A172 (cell line): ENCODE measurements at regions not wholly inside any gene's neighbourhood (a gene's known extent, or its start where the extent isn't known, plus 50 kb on each side); places are given as distances from the start of the nearest gene placed in this dataset.
"Not testable (repeated sequence)": the region's sequence is repeated elsewhere in the genome, so short reads cannot be mapped to it uniquely, and the experiment has no call there.

Experiments used
- DNase-seq: peaks from one replicate; pipeline ENCODE4 v3.0.0-alpha.2; 2015; ENCODE audit warnings: low spot score

- no peak for DNase-seq
These were observed 183.9 kb downstream of the MYRFL start for GRCh38 chr12:70008944-70009343.

DNA sequence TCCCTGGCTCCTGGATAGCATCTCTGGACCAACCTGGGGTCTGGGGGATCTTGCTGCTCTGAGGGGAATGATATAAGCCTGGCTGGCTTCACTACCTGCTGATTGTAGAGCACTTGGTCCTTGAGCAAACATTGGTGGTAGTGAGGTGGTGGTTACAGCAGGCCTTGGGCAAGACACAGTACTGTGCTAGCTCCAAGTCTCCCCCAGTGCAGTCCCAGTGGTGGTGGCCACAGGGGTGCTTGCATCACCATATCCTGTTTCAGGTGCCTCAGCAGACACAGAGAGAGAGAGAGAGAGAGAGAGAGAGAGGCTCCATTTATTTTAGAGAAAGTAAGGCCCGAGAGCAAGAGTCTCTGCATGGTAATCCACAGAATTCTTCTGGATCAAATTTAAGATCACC is 186.3 kb downstream of the MYRFL start:
- DNase-seq = no peak

DNA sequence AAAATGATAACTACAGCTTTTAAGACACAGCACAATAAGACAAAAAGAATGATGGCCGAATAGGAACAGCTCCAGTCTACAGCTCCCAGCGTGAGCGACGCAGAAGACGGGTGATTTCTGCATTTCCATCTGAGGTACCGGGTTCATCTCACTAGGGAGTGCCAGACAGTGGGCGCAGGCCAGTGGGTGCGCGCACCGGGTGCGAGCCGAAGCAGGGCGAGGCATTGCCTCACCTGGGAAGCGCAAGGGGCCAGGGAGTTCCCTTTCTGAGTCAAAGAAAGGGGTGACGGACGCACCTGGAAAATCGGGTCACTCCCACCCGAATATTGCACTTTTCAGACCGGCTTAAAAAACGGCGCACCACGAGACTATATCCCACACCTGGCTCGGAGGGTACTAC is 188.0 kb downstream of the MYRFL start:
- DNase-seq = not testable (repeated sequence)

DNA sequence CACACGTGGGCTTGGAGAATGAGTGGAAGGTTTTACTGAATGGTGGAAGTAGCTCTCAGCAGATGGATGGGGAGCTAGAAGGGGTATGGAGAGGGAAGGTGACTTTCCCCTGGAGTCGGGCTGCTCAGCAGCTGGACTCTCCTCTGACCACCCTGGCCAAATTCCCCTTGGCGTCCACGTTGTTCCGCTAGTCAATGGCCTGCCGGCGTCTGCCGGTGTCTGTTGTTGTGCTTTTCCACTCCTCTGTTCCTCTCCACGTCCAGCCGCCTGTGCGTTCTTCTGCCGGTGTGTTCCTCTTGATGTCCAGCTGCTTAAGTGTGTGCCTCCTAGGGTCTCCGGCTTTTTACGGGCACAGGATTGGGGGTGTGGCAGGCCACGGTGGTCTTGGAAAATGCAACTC is 203.5 kb downstream of the MYRFL start:
- DNase-seq = no peak

GRCh38 chr12:70028918-70029317 is 203.9 kb downstream of the MYRFL start:
- no peak for DNase-seq

GRCh38 chr12:70031046-70031445 is 206.0 kb downstream of the MYRFL start:
- DNase-seq = no peak

DNA sequence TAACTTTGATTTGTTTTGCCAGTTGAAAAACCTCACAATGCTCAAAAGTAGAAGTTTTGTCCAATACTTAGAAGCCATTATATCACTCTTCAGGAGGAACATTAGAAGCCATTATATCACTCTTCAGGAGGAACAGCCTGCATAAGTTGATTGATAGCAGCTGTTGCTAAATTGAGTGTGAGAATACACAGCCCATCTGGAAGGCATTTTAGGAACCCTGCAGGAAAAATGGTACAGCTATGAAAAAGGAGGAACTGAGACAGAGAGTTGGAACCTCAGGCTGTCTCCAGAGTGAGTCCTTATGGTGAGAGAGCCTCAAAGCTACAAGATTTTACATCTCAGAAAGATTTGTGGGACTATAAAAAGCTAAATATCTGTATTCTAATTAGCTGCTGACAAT is 207.0 kb downstream of the MYRFL start:
- no peak for DNase-seq

- no peak for DNase-seq
These were observed 208.3 kb downstream of the MYRFL start for GRCh38 chr12:70033310-70033709.

GRCh38 chr12:70040141-70040540 is 203.1 kb upstream of the CNOT2 start:
- DNase-seq = no peak

- no peak for DNase-seq
These were observed 200.6 kb upstream of the CNOT2 start for GRCh38 chr12:70042675-70043074.

DNA sequence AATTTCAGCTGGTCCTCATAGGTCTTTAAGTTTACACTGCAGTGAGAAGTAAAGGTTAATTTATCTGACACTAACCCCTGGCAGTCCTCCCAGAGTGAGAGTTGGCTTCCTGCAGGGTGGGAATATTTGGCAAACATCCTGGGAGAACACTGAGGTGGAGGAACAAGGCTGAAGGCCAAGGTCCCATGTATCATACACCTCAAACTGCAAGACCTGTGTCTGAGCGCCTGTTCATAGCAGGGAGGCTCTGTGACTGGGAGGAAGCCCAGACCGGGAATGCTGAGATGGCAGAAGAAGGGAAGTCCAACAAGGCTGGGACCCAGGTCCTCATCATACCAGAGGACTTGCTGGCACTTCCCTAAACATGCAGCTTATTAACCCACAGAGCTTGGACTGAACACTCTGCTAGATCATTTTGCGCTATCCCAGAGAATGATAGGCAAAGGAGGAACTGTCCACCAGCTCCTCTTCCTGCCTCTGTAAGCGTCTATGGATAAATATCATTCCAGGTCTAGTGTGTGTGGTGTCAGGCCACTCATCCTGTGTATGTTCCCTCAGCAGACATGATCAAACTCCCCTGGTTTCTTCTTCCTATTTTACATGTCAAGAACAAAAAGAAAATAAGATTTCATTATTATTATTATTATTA is 199.6 kb upstream of the CNOT2 start:
- DNase-seq = no peak

- DNase-seq = no peak
These were observed 199.1 kb upstream of the CNOT2 start for GRCh38 chr12:70044167-70044566.

DNA sequence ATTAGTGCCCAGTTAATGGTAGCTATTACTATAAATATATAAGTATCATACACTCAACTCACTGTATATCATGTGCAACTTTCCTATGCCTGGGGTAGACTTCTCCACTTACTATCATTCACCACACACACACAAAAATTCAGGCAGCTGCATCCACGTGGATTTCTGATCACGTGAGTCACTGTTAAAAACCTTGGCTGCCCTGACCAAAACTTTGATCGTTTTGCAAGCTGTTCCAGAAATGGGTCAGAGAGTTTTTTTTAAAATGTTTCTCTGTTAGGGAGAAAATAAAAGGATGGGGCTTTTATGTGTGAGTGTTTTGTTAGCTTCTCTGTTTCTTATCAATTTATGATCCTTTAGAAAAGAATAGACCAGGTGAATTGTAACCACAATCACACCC is 198.2 kb upstream of the CNOT2 start:
- DNase-seq = no peak

DNA sequence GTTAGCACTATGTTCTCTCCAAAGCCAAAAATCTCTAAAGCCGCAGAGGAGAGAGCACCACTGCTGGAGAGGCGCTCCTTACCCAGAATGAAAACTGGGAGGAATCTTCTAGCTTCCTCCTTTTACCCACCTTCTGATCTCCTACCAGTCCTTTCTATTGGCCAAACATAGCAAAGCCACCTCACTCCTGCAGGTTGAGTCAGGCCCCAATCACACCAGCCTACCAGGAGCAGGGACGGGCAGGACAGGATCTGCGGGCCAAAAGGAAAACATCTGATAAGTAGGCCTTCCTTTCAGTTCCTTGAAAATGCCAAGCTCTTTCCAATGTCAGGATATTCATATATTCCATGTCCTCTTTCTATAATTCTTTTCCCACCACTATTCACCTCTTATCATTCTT is 197.7 kb upstream of the CNOT2 start:
- no peak for DNase-seq

GRCh38 chr12:70048521-70049250 is 194.5 kb upstream of the CNOT2 start:
- no peak for DNase-seq

DNA sequence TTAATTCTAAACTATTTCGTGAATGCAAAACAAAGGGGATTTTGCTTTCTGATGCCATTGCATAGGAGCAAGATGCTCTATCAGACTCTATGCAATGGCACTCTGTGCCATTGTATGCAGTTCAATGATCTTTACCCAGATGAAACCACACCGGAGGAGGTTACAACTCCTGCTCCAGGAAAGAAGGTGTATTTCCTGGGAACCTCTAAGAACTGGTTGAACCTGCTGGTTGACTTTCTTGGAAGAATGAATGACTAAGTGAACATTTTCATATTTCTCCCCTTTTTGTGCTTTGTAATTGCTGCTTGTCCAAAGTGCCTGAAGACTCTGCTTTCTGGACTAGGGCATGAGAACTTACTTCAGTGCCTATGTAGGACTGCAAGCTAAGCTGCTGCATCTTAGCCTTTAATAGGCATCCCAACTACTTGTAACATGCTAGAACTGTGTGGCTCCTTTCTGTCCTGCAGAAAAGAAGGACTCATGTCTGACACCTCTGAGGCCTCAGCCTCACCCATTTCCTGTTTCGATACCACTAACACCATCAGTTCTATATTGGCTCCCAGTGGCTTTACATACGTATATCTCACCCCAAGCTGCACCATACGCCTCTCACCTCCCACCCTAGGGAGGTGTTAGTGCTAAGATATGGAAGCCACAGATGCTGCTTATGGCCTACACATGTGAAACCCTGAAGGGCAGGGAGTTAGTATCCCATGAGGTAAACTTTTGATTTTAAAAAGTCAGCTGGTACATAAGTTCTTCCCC is 193.5 kb upstream of the CNOT2 start:
- DNase-seq = no peak

- DNase-seq = no peak
These were observed 190.8 kb upstream of the CNOT2 start for GRCh38 chr12:70052476-70052875.

GRCh38 chr12:70052931-70053497 is 190.2 kb upstream of the CNOT2 start:
- peak; percentile 78 for DNase-seq

DNA sequence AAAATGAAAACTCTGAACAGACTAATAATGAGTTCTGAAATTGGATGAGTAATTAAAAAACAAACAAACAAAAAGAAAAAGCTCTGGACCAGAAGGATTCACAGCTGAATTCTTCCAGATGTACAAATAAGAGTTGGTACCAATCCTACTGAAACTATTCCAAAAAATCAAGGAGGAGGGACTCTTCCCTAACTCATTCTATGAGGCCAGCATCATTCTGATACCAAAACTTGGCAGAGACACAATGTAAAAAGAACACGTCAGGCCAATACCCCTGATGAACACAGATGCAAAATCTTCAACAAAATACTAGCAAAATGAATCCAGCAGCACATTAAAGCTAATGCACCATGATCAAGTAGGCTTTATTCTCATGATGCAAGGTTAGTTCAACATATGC is 183.9 kb upstream of the CNOT2 start:
- no peak for DNase-seq

DNA sequence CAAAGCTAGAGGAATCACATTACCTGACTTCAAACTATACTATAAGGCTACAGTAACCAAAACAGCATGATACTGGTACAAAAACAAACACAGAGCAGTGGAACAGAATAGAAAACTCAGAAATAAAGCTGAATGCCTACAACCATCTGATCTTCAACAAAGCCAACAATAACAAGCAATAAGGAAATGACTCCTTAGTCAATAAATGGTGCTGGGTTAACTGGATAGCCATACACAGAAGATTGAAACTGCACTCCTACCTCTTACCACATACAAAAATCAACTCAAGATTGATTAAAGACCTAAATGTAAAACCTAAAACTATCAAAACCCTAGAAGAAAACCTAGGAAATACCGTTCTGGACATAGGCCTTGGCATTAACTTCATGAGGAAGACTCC is 182.6 kb upstream of the CNOT2 start:
- DNase-seq = no peak

- DNase-seq = no peak
These were observed 174.5 kb upstream of the CNOT2 start for GRCh38 chr12:70068743-70069142.

DNA sequence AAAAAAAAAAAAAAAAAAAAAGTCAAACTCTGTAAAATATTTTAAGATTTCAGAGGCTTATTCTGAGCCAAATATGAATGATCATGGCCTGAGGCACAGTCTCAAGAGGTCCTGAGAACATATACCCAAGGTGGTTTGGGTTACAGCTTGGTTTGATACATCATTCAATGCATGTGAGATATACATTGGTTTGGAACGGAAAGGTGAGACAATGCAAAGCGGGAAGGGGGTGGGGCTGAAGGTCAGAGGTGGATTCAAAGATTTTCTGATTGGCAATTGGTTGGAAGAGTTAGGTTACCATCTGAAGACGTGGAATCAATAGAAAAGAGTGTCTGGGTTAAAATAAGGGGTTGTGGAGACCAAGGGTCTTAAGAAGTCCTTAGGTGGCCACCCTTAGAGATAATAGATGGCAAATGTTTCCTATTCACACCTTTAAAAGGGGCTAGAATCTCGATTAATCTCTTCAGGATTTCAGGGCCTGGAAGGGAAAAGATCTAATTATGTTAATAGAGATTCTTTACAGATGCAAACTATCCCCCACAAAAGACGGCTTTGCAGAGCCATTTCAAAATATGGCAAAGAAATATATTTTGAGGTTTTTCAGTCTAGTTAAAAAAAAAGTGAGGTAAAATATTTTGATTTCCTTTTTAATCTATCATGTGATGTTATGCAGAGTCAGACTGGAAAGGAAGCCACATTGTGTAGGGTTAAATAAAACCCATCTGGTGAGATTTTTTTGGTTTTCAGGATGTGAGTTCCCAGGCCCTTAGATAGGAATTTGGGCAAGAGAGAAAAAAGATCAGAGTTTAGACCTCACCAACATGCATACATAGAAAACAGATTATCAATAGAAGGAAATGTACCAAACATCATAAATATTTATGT is 173.8 kb upstream of the CNOT2 start:
- DNase-seq = no peak
